Lung (tissue), 11 donors: ENCODE measurements at regions not wholly inside any gene's neighbourhood (a gene's known extent, or its start where the extent isn't known, plus 50 kb on each side); places are given as distances from the start of the nearest gene placed in this dataset.

Experiments
- ATAC-seq: fragments of 200-7000 bp; cut with Tn5 transposase; one replicate; pipeline ENCODE4 v1.9.1; 2020; ENCODE audit warnings: moderate number of reproducible peaks; ENCODE audit not compliant: insufficient read depth, low FRiP score
- DNase-seq, 3 donors: peaks; one replicate each; pipeline ENCODE4 v3.0.0-alpha.2; 2013 to 2017
- H3K27ac ChIP-seq, 2 donors: one replicate each; pipeline ENCODE4 v1.5.1; 2013; ENCODE audit warnings: mild to moderate bottlenecking in 2 of 2, moderate library complexity in 2 of 2, control low read depth in 1 of 2, inconsistent platforms in 1 of 2, low read depth in 1 of 2, low read length in 1 of 2
- H3K27me3 ChIP-seq, 3 donors: one replicate each; pipeline ENCODE4 v1.5.1; 2013; ENCODE audit warnings: low read length in 2 of 3; ENCODE audit not compliant: control insufficient read depth in 3 of 3, insufficient read depth in 3 of 3
- H3K36me3 ChIP-seq, 4 donors: one replicate each; pipeline ENCODE4 v1.5.1; 2013; ENCODE audit warnings: low read length in 4 of 4, mild to moderate bottlenecking in 1 of 4, moderate library complexity in 1 of 4; ENCODE audit not compliant: control insufficient read depth in 4 of 4, insufficient read depth in 4 of 4
- H3K4me1 ChIP-seq, 5 donors: one replicate each; pipeline ENCODE4 v1.5.1; 2013; ENCODE audit warnings: low read length in 5 of 5, mild to moderate bottlenecking in 2 of 5, moderate library complexity in 1 of 5; ENCODE audit not compliant: control insufficient read depth in 5 of 5, insufficient read depth in 5 of 5
- H3K4me3 ChIP-seq: one replicate; pipeline ENCODE4 v1.5.1; 2013; ENCODE audit warnings: mild to moderate bottlenecking, control low read depth, moderate library complexity
- H3K9ac ChIP-seq, 2 donors: one replicate each; pipeline ENCODE4 v1.5.1; 2013; ENCODE audit warnings: low read length in 2 of 2, control low read depth in 1 of 2; ENCODE audit not compliant: insufficient read depth in 1 of 2
- H3K9me3 ChIP-seq, 4 donors: one replicate each; pipeline ENCODE4 v1.5.1; 2013; ENCODE audit warnings: low read length in 3 of 4, mild to moderate bottlenecking in 1 of 4, moderate library complexity in 1 of 4; ENCODE audit not compliant: control insufficient read depth in 4 of 4, insufficient read depth in 3 of 4
- CTCF ChIP-seq: IDR thresholded peaks from 2 replicates; pipeline ENCODE4 v1.5.1; 2012; ENCODE audit warnings: mild to moderate bottlenecking; ENCODE audit errors: control extremely low read depth, extremely low read depth
- WGBS, 2 donors: extraction: QIAGEN DNeasy Blood & Tissue Kit; methylation state at CpG; one replicate each; pipeline ENCODE4 v1.1.7; 2013; 5-methylcytosine and 5-hydroxymethylcytosine counted together
- donor health status: control.
- donor health status: control.
- donor health status: Bipolar disorder and iron deficiency.
- donor health status: healthy.
- donor health status: DM: yes; HTN: yes; CAD: no.

- Histone ChIP-seq H3K4me3 (no peak overlapping the region), H3K36me3 (no peaks in the 10 kb centered on the region), H3K27me3 (peaks cover 0 to 12% (median 6%) of the 10 kb centered on the region in 3 donors), H3K27ac (no peak overlapping the region), H3K4me1 (peaks cover 0 to 8% (median 0%) of the 10 kb centered on the region in 5 donors), H3K9me3 (peaks cover 0 to 2% (median 0%) of the 10 kb centered on the region in 4 donors), H3K9ac (no peak overlapping the region)
- TF ChIP-seq CTCF = no peak
- ATAC-seq (no peak), DNase-seq (no peak)
- whole genome bisulfite sequencing, 2 donors = 31 to 37% methylated on average over 6 of the region's 6 CpGs
Observed at GRCh38 chr20:56861590-56861989, 232.5 kb downstream of the TFAP2C start.

GRCh38 chr20:56865055-56865454 lies 235.9 kb downstream of the TFAP2C start:
- ATAC-seq = no peak
- no peak overlapping the region for H3K9ac ChIP-seq
- WGBS, 2 donors = 47 to 57% methylated on average over 10 of the region's 10 CpGs
- peaks cover 0 to 11% (median 2%) of the 10 kb centered on the region in 4 donors for H3K9me3 ChIP-seq
- H3K27ac ChIP-seq = no peak overlapping the region
- DNase-seq = peak in 2 of 3 donors; percentile 5 to 21
- TF ChIP-seq CTCF = no peak
- H3K4me1 ChIP-seq = no peaks in the 10 kb centered on the region
- H3K36me3 ChIP-seq = no peaks in the 10 kb centered on the region
- H3K27me3 ChIP-seq = peaks cover 0 to 15% (median 9%) of the 10 kb centered on the region in 3 donors
- H3K4me3 ChIP-seq = no peak overlapping the region

- Histone ChIP-seq H3K4me1 (no peaks in the 10 kb centered on the region), H3K9me3 (peaks cover 0 to 11% (median 2%) of the 10 kb centered on the region in 4 donors), H3K27me3 (peaks cover 0 to 15% (median 4%) of the 10 kb centered on the region in 3 donors), H3K27ac (no peak overlapping the region), H3K4me3 (no peak overlapping the region), H3K36me3 (no peaks in the 10 kb centered on the region), H3K9ac (no peak overlapping the region)
- DNase-seq (no peak), ATAC-seq (no peak)
- 66 to 70% methylated on average over 4 of the region's 4 CpGs for WGBS, 2 donors
- no peak for TF ChIP-seq CTCF
Observed at GRCh38 chr20:56867128-56867527, 238.0 kb downstream of the TFAP2C start.

GRCh38 chr20:56868746-56869145 lies 239.6 kb downstream of the TFAP2C start:
- H3K27me3 ChIP-seq = peaks cover 0 to 13% (median 3%) of the 10 kb centered on the region in 3 donors
- H3K9me3 ChIP-seq = peaks cover 0 to 11% (median 2%) of the 10 kb centered on the region in 4 donors
- H3K9ac ChIP-seq = no peak overlapping the region
- no peak for TF ChIP-seq CTCF
- H3K4me1 ChIP-seq = no peaks in the 10 kb centered on the region
- DNase-seq = no peak
- ATAC-seq = no peak
- H3K27ac ChIP-seq = no peak overlapping the region
- H3K4me3 ChIP-seq = no peak overlapping the region
- no peaks in the 10 kb centered on the region for H3K36me3 ChIP-seq
- 80 to 94% methylated on average over 4 of the region's 4 CpGs for WGBS, 2 donors
